ENCODE measurements at regions not wholly inside any gene's neighbourhood (a gene's known extent, or its start where the extent isn't known, plus 50 kb on each side); places are given as distances from the start of the nearest gene placed in this dataset.

DNA sequence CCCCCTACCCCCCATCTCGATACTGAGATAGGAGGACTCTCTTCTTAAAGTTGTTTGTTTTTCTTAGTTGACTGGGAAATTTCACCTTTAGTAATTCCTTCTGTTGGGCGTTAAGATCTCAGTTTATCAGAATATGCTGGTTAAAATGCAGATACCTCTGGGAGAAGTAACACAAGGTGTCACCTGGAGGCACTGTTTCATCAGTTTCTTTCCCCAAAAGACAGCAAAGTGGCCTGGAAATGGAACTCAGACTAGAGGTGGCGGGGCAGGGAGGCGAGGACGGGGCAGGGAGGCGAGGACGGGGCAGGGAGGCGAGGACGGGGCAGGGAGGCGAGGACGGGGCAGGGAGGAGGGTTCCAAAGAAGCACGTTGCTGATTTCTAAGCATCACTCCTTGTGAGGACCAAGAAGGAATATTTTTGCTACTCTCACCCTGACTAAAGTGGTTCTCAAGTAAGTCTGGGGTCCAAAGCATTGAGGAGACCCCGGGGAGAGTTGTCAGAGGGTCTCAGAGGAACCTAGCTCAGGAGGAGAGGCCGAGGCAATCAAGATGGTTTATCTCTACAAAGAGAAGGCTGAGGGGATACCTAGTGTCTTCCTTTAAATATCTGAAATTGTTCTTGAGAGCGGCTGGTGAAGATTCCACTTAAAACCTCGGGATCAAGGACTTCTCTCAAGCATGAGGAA lies 147.0 kb upstream of the B3GAT1 start:
- TF ChIP-seq GLIS3 (CRISPR knock-in tag; IDR thresholded peaks at IDR 0.05): no peak
- TF ChIP-seq ISL1 (CRISPR knock-in tag; IDR thresholded peaks at IDR 0.05): no peak
- no peak for ATAC-seq

DNA sequence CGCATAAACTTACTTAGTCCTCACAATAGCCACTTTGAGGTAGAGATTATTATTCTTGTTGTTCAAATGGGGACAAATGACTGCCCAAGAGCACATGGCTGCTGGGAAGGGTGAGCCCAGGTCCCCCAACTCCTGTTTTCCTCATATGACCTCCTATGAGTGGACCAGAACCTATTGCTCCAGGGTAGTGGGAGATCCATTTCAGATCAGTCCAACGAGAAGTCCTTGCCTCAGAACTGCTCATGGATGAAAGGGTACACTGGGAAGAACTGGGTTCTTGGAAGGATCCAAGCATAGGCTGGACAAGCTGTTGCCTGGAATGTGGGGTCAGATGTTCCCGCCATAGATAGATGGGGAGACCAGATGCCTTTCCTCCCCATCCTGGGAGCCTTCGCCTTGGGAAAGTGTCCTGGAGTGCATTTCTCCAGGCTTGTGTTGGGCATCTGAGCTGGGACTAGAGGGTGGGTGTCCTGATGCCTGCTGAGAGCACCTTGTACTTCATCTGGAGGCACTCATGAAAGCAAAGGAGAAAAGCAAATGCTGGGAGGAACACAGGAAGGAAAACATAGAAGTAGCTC lies 146.3 kb upstream of the B3GAT1 start:
- ATAC-seq: no peak
- TF ChIP-seq ESRRG (CRISPR knock-in tag; IDR thresholded peaks at IDR 0.05): no peak
- TF ChIP-seq TCF4 (CRISPR knock-in tag; IDR thresholded peaks at IDR 0.05; ENCODE audit: borderline replicate concordance): no peak
- TF ChIP-seq, protein P1, sequence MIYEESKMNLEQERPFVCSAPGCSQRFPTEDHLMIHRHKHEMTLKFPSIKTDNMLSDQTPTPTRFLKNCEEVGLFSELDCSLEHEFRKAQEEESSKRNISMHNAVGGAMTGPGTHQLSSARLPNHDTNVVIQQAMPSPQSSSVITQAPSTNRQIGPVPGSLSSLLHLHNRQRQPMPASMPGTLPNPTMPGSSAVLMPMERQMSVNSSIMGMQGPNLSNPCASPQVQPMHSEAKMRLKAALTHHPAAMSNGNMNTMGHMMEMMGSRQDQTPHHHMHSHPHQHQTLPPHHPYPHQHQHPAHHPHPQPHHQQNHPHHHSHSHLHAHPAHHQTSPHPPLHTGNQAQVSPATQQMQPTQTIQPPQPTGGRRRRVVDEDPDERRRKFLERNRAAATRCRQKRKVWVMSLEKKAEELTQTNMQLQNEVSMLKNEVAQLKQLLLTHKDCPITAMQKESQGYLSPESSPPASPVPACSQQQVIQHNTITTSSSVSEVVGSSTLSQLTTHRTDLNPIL (CRISPR knock-in tag; IDR thresholded peaks at IDR 0.05; ENCODE audit: low read depth): no peak
- TF ChIP-seq BACH2 (CRISPR knock-in tag; IDR thresholded peaks at IDR 0.05; ENCODE audit: borderline replicate concordance): no peak
- no peak for TF ChIP-seq RARB (CRISPR knock-in tag; IDR thresholded peaks at IDR 0.05)

DNA sequence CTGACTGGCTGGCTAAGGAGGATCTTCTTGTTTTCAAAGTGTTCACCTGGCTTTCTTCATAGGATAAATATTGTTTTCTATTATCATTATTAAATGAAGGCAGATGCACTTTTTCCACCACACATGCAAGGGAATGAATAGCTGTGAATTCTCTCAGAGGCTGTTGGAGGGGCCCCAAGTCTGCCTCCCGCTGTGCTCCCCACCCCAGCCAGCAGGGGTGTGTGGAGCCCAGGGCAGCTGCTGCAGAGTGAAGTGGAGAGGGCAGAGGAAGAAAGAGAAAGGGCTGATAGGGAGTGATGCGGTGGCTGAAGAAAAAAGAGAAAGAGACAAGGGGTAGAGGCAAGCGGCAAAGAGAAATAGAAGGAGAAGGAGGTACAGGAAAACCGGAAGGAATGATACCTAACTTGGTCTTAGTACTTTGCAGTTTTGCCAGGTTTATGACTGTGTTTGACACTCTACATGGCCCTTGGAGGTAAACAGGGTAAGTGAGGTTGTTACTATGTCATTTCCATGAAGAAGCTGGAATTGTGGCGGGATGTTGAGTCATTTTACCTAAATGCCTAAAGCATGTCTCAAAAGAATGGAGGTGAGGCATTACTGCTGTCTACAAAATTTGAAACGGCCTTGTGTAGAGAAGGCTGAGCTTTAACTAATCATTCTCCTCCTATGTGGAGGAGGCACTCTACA lies 145.7 kb upstream of the B3GAT1 start:
- no peak for ATAC-seq
- no peak for TF ChIP-seq ZFP3 (CRISPR knock-in tag; IDR thresholded peaks at IDR 0.05)
- TF ChIP-seq ZNF8 (CRISPR knock-in tag; IDR thresholded peaks at IDR 0.05): no peak

GRCh38 chr11:134556186-134556585 lies 144.1 kb upstream of the B3GAT1 start:
- no peak for ATAC-seq
- TF ChIP-seq, protein P2, sequence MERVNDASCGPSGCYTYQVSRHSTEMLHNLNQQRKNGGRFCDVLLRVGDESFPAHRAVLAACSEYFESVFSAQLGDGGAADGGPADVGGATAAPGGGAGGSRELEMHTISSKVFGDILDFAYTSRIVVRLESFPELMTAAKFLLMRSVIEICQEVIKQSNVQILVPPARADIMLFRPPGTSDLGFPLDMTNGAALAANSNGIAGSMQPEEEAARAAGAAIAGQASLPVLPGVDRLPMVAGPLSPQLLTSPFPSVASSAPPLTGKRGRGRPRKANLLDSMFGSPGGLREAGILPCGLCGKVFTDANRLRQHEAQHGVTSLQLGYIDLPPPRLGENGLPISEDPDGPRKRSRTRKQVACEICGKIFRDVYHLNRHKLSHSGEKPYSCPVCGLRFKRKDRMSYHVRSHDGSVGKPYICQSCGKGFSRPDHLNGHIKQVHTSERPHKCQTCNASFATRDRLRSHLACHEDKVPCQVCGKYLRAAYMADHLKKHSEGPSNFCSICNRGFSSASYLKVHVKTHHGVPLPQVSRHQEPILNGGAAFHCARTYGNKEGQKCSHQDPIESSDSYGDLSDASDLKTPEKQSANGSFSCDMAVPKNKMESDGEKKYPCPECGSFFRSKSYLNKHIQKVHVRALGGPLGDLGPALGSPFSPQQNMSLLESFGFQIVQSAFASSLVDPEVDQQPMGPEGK (CRISPR knock-in tag; IDR thresholded peaks at IDR 0.05; ENCODE audit: borderline replicate concordance): no peak
- TF ChIP-seq TSHZ2 (CRISPR knock-in tag; IDR thresholded peaks at IDR 0.05): no peak
- TF ChIP-seq ZFP30 (CRISPR knock-in tag; IDR thresholded peaks at IDR 0.05): no peak
- TF ChIP-seq, protein P1 (CRISPR knock-in tag; IDR thresholded peaks at IDR 0.05; ENCODE audit: low read depth): no peak
- TF ChIP-seq ZNF565 (CRISPR knock-in tag; conservative IDR thresholded peaks at IDR 0.05; ENCODE audit: low read depth): no peak
- TF ChIP-seq CSDC2 (CRISPR knock-in tag; IDR thresholded peaks at IDR 0.05): no peak
- TF ChIP-seq GLIS3 (CRISPR knock-in tag; IDR thresholded peaks at IDR 0.05): no peak
- TF ChIP-seq ZC3H10 (CRISPR knock-in tag; IDR thresholded peaks at IDR 0.05): no peak
- TF ChIP-seq, protein P3, sequence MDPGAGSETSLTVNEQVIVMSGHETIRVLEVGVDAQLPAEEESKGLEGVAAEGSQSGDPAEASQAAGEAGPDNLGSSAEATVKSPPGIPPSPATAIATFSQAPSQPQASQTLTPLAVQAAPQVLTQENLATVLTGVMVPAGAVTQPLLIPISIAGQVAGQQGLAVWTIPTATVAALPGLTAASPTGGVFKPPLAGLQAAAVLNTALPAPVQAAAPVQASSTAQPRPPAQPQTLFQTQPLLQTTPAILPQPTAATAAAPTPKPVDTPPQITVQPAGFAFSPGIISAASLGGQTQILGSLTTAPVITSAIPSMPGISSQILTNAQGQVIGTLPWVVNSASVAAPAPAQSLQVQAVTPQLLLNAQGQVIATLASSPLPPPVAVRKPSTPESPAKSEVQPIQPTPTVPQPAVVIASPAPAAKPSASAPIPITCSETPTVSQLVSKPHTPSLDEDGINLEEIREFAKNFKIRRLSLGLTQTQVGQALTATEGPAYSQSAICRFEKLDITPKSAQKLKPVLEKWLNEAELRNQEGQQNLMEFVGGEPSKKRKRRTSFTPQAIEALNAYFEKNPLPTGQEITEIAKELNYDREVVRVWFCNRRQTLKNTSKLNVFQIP (CRISPR knock-in tag; IDR thresholded peaks at IDR 0.05; ENCODE audit: borderline replicate concordance, low read depth): no peak
- TF ChIP-seq ISL1 (CRISPR knock-in tag; IDR thresholded peaks at IDR 0.05): no peak
- no peak for TF ChIP-seq ZNF8 (CRISPR knock-in tag; IDR thresholded peaks at IDR 0.05)
- TF ChIP-seq OSR1 (CRISPR knock-in tag; IDR thresholded peaks at IDR 0.05): no peak
- TF ChIP-seq RARB (CRISPR knock-in tag; IDR thresholded peaks at IDR 0.05): no peak
- no peak for TF ChIP-seq ZFP3 (CRISPR knock-in tag; IDR thresholded peaks at IDR 0.05)
- no peak for TF ChIP-seq BACH2 (CRISPR knock-in tag; IDR thresholded peaks at IDR 0.05; ENCODE audit: borderline replicate concordance)
- no peak for TF ChIP-seq ZNF70 (CRISPR knock-in tag; IDR thresholded peaks at IDR 0.05)
- no peak for TF ChIP-seq SNAI2 (CRISPR knock-in tag; IDR thresholded peaks at IDR 0.05)
- TF ChIP-seq CSRNP3 (CRISPR knock-in tag; IDR thresholded peaks at IDR 0.05): no peak
- no peak for TF ChIP-seq ESRRG (CRISPR knock-in tag; IDR thresholded peaks at IDR 0.05)
- no peak for TF ChIP-seq TCF4 (CRISPR knock-in tag; IDR thresholded peaks at IDR 0.05; ENCODE audit: borderline replicate concordance)
